Limb (tissue), 2 donors: ENCODE measurements at regions not wholly inside any gene's neighbourhood (a gene's known extent, or its start where the extent isn't known, plus 50 kb on each side); places are given as distances from the start of the nearest gene placed in this dataset.

Experiments
- DNase-seq, 2 donors: peaks; one replicate each; pipeline ENCODE4 v3.0.0-alpha.2; 2016; ENCODE audit errors: extremely low spot score in 2 of 2

DNA sequence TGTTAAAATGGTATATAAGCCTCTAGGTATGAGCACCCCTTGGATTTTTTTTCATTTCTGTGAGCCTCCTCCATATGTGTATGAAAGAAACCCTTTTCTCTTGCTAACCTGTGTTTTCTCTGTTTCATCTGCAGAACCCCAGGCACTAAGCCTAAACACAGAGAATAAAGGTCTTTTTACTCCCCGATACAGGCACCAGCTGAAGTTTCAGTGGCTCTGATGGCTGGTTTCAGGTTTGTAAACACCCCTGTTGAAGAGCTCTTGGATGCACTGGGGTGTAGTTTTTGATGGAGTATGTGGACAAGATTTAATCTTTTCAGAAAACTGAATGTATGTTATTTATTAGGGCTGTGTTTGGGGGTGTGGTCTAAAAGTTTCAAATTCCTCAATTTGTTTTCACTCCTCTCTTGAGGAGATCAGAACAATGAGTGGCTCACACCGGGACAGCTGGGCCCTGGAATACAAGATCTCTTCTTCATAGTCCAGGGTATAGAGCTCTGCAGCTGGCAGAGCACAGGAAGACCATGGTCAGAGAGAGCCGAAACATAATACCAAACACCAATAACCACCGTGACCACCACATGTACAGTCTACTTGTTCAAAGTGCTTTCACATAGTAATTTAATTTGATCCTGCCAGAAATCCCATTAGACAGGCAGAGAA is 50.2 kb upstream of the VTCN1 start:
- peak in 1 of 2 donors; percentile 8 for DNase-seq
